Naive thymus-derived CD4-positive, alpha-beta T cell (primary cell): ENCODE measurements at regions not wholly inside any gene's neighbourhood (a gene's known extent, or its start where the extent isn't known, plus 50 kb on each side); places are given as distances from the start of the nearest gene placed in this dataset.

Experiments used
- ATAC-seq: fragments of 150-1000 bp; cut with Tn5 transposase; 2 replicates; pipeline ENCODE4 v1.10.0; 2021; ENCODE audit warnings: mild to moderate bottlenecking, moderate library complexity
- CTCF ChIA-PET: fragments of 350-600 bp; sonication (Branson Sonifier 250); formaldehyde crosslinking; loops from one replicate; lab custom pipeline; 2021; ENCODE audit warnings: antibody characterized with exemption; lab: Charles Lee
- POLR2A ChIA-PET: fragments of 350-600 bp; sonication (Branson Sonifier 250); formaldehyde crosslinking; loops from one replicate; lab custom pipeline; 2021; ENCODE audit warnings: antibody characterized with exemption, inconsistent platforms; lab: Charles Lee
- DNase-seq, 9 donors: peaks; one replicate each; pipeline versions ENCODE4 v3.0.0 to v3.0.0-alpha.2; 2020 to 2022; ENCODE audit warnings: mixed read lengths in 1 of 9
- H3K27ac ChIP-seq: one replicate; pipeline ENCODE4 v1.7.0; 2013; ENCODE audit warnings: mild to moderate bottlenecking, low read depth, low read length, moderate library complexity
- H3K27me3 ChIP-seq, 2 donors: one replicate each; pipeline ENCODE4 v1.7.0; 2013; ENCODE audit warnings: low read length in 2 of 2, mild to moderate bottlenecking in 2 of 2, moderate library complexity in 2 of 2; ENCODE audit not compliant: control insufficient read depth in 2 of 2, insufficient read depth in 2 of 2
- H3K36me3 ChIP-seq, 3 experiments: 1 replicate in 2 of 3; 2 replicates in 1 of 3; pipeline ENCODE4 v1.7.0; 2013; ENCODE audit warnings: low read length in 3 of 3, mild to moderate bottlenecking in 3 of 3, moderate library complexity in 1 of 3; ENCODE audit not compliant: insufficient read depth in 3 of 3, control insufficient read depth in 2 of 3
- H3K4me1 ChIP-seq, 2 donors: one replicate each; pipeline ENCODE4 v1.7.0; 2013; ENCODE audit warnings: low read length in 2 of 2, mild to moderate bottlenecking in 2 of 2, moderate library complexity in 1 of 2; ENCODE audit not compliant: control insufficient read depth in 2 of 2, insufficient read depth in 2 of 2
- H3K4me3 ChIP-seq: 2 replicates; pipeline ENCODE4 v1.7.0; 2013; ENCODE audit warnings: mild to moderate bottlenecking, low read length
- H3K9me3 ChIP-seq, 3 experiments: 1 replicate in 2 of 3; 2 replicates in 1 of 3; pipeline ENCODE4 v1.7.0; 2013; ENCODE audit warnings: low read length in 3 of 3; ENCODE audit not compliant: control insufficient read depth in 2 of 3
- H3K27ac Mint-ChIP-seq, 9 donors: one replicate each; pipeline ENCODE4 v1.8.0; 2020 to 2022; ENCODE audit warnings: mixed read lengths in 9 of 9, mild to moderate bottlenecking in 8 of 9, moderate library complexity in 5 of 9, inconsistent platforms in 2 of 9
- H3K27me3 Mint-ChIP-seq, 5 donors: one replicate each; pipeline ENCODE4 v1.8.0; 2021 to 2022; ENCODE audit warnings: mixed read lengths in 5 of 5, mild to moderate bottlenecking in 1 of 5
- H3K36me3 Mint-ChIP-seq, 5 donors: one replicate each; pipeline ENCODE4 v1.8.0; 2020 to 2022; ENCODE audit warnings: mixed read lengths in 5 of 5, mild to moderate bottlenecking in 3 of 5, inconsistent platforms in 1 of 5
- H3K4me1 Mint-ChIP-seq, 7 donors: one replicate each; pipeline ENCODE4 v1.8.0; 2020 to 2022; ENCODE audit warnings: mixed read lengths in 7 of 7, mild to moderate bottlenecking in 3 of 7, inconsistent platforms in 1 of 7
- H3K4me3 Mint-ChIP-seq, 10 donors: one replicate each; pipeline ENCODE4 v1.8.0; 2020 to 2022; ENCODE audit warnings: mild to moderate bottlenecking in 10 of 10, mixed read lengths in 10 of 10, moderate library complexity in 6 of 10, inconsistent platforms in 2 of 10
- H3K9me3 Mint-ChIP-seq, 11 donors: one replicate each; pipeline ENCODE4 v1.8.0; 2020 to 2022; ENCODE audit warnings: mixed read lengths in 11 of 11, mild to moderate bottlenecking in 4 of 11, inconsistent platforms in 1 of 11, moderate library complexity in 1 of 11
- intact Hi-C, 2 donors: fragments of 100-400 bp; cut with micrococcal nuclease; formaldehyde crosslinking; loops; one replicate each; pipeline ENCODE4 v1.15.1; 2023

- Histone ChIP-seq H3K4me3 (no peak overlapping the region), H3K27me3 (no peaks in the 10 kb centered on the region), H3K27ac (no peak overlapping the region), H3K4me1 (no peaks in the 10 kb centered on the region), H3K36me3 (no peaks in the 10 kb centered on the region), H3K9me3 (peaks cover 0 to 18% (median 0%) of the 10 kb centered on the region in 3 experiments)
- POLR2A ChIA-PET: no interaction called here
- no peaks in the 10 kb centered on the region for H3K36me3 Mint-ChIP-seq
- no peaks in the 10 kb centered on the region for H3K27me3 Mint-ChIP-seq
- DNase-seq (no peak), ATAC-seq (no peak)
- CTCF ChIA-PET: no interaction called here
- H3K4me3 Mint-ChIP-seq: no peak overlapping the region
- H3K4me1 Mint-ChIP-seq: no peaks in the 10 kb centered on the region
- H3K27ac Mint-ChIP-seq: no peak overlapping the region
- peaks cover 0 to 35% (median 16%) of the 10 kb centered on the region in 11 donors for H3K9me3 Mint-ChIP-seq
- intact Hi-C loops: no loop called here
These were observed 496.5 kb downstream of the TOX3 start for GRCh38 chr16:52050418-52050817.

DNA sequence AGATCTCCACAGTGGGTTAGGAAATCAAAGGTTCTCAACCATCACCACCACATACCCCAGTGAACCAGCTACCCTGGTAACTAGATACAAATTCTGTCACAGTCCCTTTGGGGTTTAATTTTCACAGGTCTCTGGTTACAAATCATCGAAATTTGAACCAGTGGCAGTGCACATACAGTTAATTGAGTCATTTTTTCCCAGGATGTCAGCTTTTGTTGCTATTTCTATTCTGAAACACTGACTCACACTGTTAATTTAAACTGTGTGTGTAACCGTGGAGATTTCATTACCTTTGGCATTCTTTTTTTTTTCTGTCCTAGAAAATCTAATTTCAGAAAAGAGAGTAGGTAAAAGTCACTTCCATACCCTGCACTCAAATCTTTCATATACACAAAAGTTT is 511.5 kb downstream of the TOX3 start:
- Histone ChIP-seq H3K4me1 (no peaks in the 10 kb centered on the region), H3K9me3 (peaks cover 0 to 11% (median 0%) of the 10 kb centered on the region in 3 experiments), H3K36me3 (no peaks in the 10 kb centered on the region), H3K27ac (no peak overlapping the region), H3K4me3 (no peak overlapping the region), H3K27me3 (no peaks in the 10 kb centered on the region)
- H3K27me3 Mint-ChIP-seq: no peaks in the 10 kb centered on the region
- intact Hi-C loops: no loop called here
- ATAC-seq (no peak), DNase-seq (no peak)
- H3K9me3 Mint-ChIP-seq: peaks cover 0 to 21% (median 6%) of the 10 kb centered on the region in 11 donors
- no peaks in the 10 kb centered on the region for H3K36me3 Mint-ChIP-seq
- H3K4me1 Mint-ChIP-seq: no peaks in the 10 kb centered on the region
- ChIA-PET POLR2A (interaction anchor here (0.6 kb wide), 1 partner anchor 9 kb away, joined by 3 read pairs; no protein-coding TSS in a partner anchor), CTCF (no interaction called here)
- H3K27ac Mint-ChIP-seq: no peak overlapping the region
- H3K4me3 Mint-ChIP-seq: no peak overlapping the region

DNA sequence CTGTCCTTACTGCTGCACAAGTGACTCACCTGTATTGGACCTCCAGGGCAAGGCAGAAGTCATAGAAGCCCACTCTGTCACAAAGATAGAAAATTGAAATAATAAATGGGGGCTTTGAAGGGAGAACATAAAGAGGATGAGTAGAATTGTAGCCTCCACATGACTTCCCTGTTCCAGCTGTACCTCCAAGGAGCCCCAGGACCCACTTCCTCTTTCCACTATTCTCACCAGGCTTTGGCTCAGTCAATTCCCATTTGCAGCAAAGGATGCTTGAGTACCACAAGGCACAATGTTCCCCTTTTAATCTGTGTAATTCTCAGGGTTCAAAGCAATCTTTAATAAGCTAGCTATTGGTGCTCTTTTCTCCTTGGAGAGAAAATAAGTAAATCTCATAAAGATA is 512.1 kb downstream of the TOX3 start:
- H3K36me3 Mint-ChIP-seq: no peaks in the 10 kb centered on the region
- CTCF ChIA-PET: no interaction called here
- Histone ChIP-seq H3K36me3 (no peaks in the 10 kb centered on the region), H3K4me3 (no peak overlapping the region), H3K9me3 (peaks cover 0 to 11% (median 0%) of the 10 kb centered on the region in 3 experiments), H3K4me1 (no peaks in the 10 kb centered on the region), H3K27ac (no peak overlapping the region), H3K27me3 (no peaks in the 10 kb centered on the region)
- no peak overlapping the region for H3K27ac Mint-ChIP-seq
- H3K9me3 Mint-ChIP-seq: peaks cover 0 to 21% (median 6%) of the 10 kb centered on the region in 11 donors
- no peaks in the 10 kb centered on the region for H3K4me1 Mint-ChIP-seq
- no peak overlapping the region for H3K4me3 Mint-ChIP-seq
- ATAC-seq: no peak
- intact Hi-C loops: no loop called here
- DNase-seq: no peak
- H3K27me3 Mint-ChIP-seq: no peaks in the 10 kb centered on the region
- POLR2A ChIA-PET: interaction anchor here (0.6 kb wide), 1 partner anchor 10 kb away, joined by 3 read pairs; no protein-coding TSS in a partner anchor

DNA sequence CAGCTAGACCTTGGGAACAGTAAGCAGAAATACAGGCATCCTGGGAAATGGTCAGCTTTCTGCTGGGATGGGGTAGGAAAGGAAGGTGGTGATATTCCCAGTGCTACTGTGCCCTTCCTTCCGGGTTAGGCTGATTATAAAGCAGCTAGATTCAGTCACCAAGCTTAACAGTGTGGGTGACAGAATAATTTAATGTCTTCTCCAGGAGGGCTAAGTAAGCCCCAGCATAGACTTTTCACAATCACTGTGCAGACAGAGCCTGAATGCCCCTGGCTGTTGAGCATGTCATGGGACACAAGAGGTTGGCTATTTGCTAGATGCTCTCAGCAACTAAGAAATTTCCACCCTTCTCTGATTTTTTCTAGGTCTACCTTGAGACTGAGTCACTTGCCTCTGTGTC is 513.0 kb downstream of the TOX3 start:
- Histone ChIP-seq H3K36me3 (no peaks in the 10 kb centered on the region), H3K4me1 (no peaks in the 10 kb centered on the region), H3K9me3 (peaks cover 0 to 11% (median 0%) of the 10 kb centered on the region in 3 experiments), H3K27ac (no peak overlapping the region), H3K27me3 (no peaks in the 10 kb centered on the region), H3K4me3 (no peak overlapping the region)
- Mint-ChIP-seq H3K36me3 (no peaks in the 10 kb centered on the region), H3K27ac (no peak overlapping the region), H3K4me1 (no peaks in the 10 kb centered on the region), H3K9me3 (peaks cover 0 to 21% (median 6%) of the 10 kb centered on the region in 11 donors), H3K4me3 (no peak overlapping the region), H3K27me3 (no peaks in the 10 kb centered on the region)
- ChIA-PET POLR2A (no interaction called here), CTCF (no interaction called here)
- no peak for ATAC-seq
- intact Hi-C loops: no loop called here
- DNase-seq: no peak

DNA sequence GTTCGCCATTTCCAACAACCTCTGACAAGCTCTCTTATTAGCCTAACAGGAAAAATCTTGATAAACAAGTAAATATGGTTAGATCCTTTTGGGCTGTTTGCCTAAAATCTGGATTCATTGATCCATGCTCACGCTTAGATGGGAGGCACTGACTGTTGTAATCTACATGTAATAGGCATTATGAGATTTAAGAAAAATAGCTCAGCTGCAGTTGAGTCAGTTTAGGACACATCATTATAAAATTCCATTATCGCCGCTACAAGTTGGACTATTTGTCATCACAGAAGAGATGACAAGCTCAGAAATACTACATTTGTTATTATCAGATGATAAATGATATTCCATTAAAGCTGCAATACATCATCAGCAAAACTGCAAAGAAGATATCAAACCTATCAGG is 524.0 kb downstream of the TOX3 start:
- Histone ChIP-seq H3K27ac (no peak overlapping the region), H3K4me3 (no peak overlapping the region), H3K9me3 (peaks cover 0 to 3% (median 0%) of the 10 kb centered on the region in 3 experiments), H3K27me3 (no peaks in the 10 kb centered on the region), H3K36me3 (no peaks in the 10 kb centered on the region), H3K4me1 (no peaks in the 10 kb centered on the region)
- H3K27ac Mint-ChIP-seq: no peak overlapping the region
- H3K4me1 Mint-ChIP-seq: no peaks in the 10 kb centered on the region
- no peak overlapping the region for H3K4me3 Mint-ChIP-seq
- ChIA-PET CTCF (no interaction called here), POLR2A (no interaction called here)
- no peaks in the 10 kb centered on the region for H3K27me3 Mint-ChIP-seq
- ATAC-seq (no peak), DNase-seq (no peak)
- H3K36me3 Mint-ChIP-seq: no peaks in the 10 kb centered on the region
- H3K9me3 Mint-ChIP-seq: peaks cover 1 to 22% (median 10%) of the 10 kb centered on the region in 11 donors
- intact Hi-C loops: no loop called here

DNA sequence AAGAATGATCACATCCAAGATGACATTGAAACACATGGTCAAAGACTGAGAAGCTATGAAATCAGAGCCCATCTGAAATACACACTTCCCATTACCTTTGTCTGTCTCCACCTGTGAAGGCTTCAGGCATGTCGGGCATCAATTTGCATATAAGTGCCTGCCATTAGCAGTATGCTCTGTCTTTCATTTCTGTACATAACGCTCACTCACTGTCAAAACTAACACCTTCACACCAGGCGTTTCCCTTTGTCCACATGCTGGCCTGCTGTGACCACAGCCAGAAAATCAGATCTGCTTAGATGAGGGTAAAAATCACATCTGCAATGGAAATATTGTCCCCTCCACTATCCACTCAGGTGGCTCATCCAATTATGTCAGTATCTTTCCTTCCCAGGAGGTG is 524.8 kb downstream of the TOX3 start:
- CTCF ChIA-PET: no interaction called here
- DNase-seq: no peak
- no peaks in the 10 kb centered on the region for H3K36me3 ChIP-seq
- H3K27ac ChIP-seq: no peak overlapping the region
- ATAC-seq: no peak
- H3K9me3 ChIP-seq: peaks cover 0 to 3% (median 0%) of the 10 kb centered on the region in 3 experiments
- H3K27me3 Mint-ChIP-seq: no peaks in the 10 kb centered on the region
- H3K9me3 Mint-ChIP-seq: peaks cover 2 to 26% (median 10%) of the 10 kb centered on the region in 11 donors
- H3K27me3 ChIP-seq: no peaks in the 10 kb centered on the region
- H3K4me1 ChIP-seq: no peaks in the 10 kb centered on the region
- no peak overlapping the region for H3K4me3 Mint-ChIP-seq
- no peaks in the 10 kb centered on the region for H3K36me3 Mint-ChIP-seq
- H3K27ac Mint-ChIP-seq: no peak overlapping the region
- intact Hi-C loops: no loop called here
- H3K4me3 ChIP-seq: no peak overlapping the region
- no peaks in the 10 kb centered on the region for H3K4me1 Mint-ChIP-seq
- POLR2A ChIA-PET: no interaction called here

DNA sequence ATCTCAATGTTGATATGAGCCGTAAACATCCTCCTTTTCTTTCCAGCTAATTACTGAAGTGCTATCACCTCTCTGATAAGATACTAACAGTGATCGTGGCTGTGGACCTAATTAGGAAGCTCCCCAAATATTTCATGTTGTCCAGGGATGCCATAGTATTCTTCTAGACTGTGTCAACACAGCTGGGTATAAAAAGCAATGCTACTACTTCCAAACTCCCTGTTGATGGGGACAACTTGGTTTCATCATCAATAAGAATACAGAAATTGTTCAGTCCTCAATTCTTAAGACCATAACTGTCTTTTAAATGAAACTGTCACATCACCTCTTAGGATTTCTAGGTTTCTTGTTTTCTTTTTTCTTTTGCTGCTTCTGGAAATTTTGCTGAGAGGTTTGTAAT is 530.6 kb downstream of the TOX3 start:
- no peaks in the 10 kb centered on the region for H3K4me1 Mint-ChIP-seq
- H3K4me3 Mint-ChIP-seq: no peak overlapping the region

More for the DNA sequence above, 530.6 kb downstream of the TOX3 start:
- H3K27me3 Mint-ChIP-seq: no peaks in the 10 kb centered on the region
- H3K9me3 Mint-ChIP-seq: peaks cover 0 to 42% (median 21%) of the 10 kb centered on the region in 11 donors
- ATAC-seq (no peak), DNase-seq (no peak)
- ChIA-PET CTCF (no interaction called here), POLR2A (no interaction called here)
- peaks cover 0 to 9% (median 0%) of the 10 kb centered on the region in 3 experiments for H3K9me3 ChIP-seq
- H3K27ac Mint-ChIP-seq: no peak overlapping the region
- no peaks in the 10 kb centered on the region for H3K27me3 ChIP-seq
- peaks cover 0 to 5% (median 0%) of the 10 kb centered on the region in 5 donors for H3K36me3 Mint-ChIP-seq
- no peaks in the 10 kb centered on the region for H3K36me3 ChIP-seq
- H3K4me3 ChIP-seq: no peak overlapping the region
- no peak overlapping the region for H3K27ac ChIP-seq
- intact Hi-C loops: no loop called here
- no peaks in the 10 kb centered on the region for H3K4me1 ChIP-seq
